Hematopoietic multipotent progenitor cell treated with erythropoietin and hydrocortisone succinate and interleukin-3 and kit ligand, for 17 days (in vitro differentiated cells): ENCODE measurements at regions not wholly inside any gene's neighbourhood (a gene's known extent, or its start where the extent isn't known, plus 50 kb on each side); places are given as distances from the start of the nearest gene placed in this dataset.
"Not testable (repeated sequence)": the region's sequence is repeated elsewhere in the genome, so short reads cannot be mapped to it uniquely, and the experiment has no call there.

Experiments used
- DNase-seq: peaks from one replicate; pipeline ENCODE4 v3.0.0-alpha.2; 2015; ENCODE audit warnings: low spot score

DNA sequence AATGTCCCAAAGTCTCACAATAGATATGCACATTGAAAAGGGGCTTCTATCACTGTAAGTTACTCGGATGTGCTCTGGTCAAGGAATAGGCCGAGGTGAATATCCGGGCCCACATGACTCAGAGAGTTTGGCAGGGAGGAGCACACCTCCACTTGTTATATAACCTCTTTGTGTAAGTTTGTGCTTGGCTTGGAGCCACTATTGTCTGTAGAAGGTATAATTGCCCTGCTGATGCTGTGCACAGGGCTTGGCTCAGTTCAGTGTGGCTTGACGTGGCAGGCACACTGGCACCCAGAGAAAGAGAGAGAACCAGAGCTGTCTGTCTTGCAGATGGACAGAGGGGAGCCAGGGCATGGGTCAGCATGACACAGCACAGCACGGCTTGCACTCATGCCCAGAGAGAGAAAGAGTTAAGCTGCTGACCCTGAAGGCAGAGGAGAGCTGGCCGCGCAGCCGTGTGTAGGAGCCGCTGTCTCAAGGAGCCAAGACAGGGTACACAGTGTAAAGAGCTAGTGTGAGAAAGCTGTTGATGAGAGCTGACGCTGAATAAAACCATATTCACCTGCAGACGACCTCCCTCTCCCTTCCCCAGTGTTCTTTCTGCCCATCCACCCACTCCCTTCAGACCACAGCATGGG lies 482.5 kb downstream of the C6orf118 start:
- no peak for DNase-seq

DNA sequence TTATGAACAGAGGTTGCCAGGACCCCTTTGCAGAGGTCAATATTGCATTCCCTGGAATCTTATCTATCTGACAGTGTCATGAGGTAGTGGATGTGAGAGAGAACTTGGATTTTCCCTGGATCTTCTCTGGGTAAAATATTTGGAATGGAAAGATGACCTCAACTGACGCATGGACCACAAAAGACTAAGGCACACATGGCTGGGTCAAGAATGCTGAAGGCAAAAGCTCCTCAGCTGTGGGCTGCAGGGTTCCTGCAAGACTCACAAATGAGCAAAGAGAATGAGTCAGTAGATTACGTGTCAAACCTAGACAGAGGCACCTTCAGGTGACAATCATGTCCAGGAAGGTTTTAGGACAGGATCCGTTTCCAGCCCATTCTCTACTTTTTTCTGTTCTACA lies 484.0 kb downstream of the C6orf118 start:
- no peak for DNase-seq

DNA sequence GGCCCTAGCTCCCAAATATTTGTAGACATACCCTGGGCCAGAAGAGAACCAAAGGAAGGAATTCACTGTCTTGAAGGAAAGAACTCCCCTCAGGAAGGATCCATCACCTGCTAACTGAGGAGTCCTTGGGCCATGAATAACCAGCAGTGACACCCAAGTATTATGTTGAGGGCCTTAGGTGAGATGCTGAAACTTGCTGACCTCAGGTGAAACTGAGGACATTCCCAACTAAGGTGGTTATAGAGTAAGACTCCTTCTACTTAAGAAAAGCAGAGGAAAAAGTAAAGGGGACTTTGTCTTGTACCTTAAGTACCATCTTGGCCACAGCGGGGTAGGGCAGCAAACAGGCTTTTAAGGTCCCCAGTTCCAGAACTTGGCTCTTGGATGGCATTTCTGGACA lies 491.7 kb downstream of the C6orf118 start:
- no peak for DNase-seq

DNA sequence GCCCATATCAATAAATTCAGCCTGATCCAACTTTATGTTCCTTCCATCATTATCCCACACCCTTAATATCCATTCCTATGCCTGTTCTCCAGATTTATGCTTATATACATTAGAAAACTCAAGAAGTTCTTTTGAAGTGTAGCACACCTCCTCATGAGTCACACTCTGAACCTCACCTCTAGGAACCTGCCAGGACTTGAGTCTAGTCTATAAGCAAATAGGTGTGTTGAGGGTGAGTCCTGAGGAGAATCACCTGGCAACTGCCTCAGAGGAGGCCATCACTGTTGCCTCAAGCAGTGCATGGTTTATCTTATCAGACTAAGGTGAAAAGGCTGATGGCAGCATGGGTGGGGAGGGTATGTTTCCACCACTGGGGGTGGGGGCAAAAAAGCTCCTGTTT lies 496.7 kb downstream of the C6orf118 start:
- no peak for DNase-seq

DNA sequence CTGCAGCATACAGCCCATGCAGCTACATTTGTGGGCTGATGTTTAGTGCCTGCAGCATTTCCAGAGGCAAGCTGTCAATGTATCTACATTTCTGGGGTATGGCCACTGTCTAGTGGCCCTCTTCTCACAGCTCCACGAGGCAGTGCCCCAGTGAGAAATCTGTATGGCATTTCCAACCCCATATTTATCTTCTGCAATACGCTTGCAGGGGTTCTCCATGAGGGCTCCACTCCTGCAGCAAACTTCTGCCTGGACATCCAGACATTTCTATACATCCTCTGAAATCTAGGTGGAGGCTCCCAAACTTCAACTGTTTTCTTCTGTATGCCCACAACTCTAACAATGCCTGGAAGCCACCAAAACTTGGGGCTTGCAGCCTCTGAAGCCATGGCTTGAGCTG lies 502.3 kb downstream of the C6orf118 start:
- DNase-seq, result no peak

DNA sequence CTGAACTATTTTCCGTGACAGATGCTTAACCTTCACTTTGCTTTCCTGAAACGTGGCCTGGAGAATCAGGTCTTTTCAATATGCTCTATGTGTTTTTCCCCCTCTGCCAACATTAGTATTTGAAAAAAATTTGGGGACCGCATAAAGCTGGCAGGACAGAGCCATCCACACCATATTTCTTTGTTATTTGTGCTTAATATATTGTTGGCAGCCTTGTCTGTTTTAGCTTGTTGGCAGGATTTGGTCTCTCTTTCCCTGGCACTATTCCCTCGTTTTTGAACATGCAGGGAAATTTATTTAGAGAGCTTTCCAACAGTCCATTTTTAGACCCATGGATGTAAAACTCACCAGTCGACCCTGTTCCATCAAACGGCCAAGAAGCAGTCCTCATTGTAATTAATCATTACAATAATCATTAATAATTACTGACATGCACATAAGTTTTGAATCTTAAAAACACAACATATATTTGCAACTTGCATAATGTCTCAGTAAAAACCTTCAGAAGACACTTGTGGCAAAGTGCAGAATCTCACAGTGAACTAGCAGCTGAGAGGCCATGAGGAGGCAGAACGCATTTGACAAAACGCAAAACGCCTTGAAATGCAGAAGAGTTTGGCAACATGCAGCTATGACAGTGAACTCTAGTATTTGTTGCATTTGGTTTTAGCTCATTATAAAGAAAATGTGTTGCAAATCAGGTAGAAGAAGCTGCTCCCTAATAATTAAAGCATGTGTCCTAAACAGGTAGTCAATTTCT lies 514.2 kb downstream of the C6orf118 start:
- no peak for DNase-seq

DNA sequence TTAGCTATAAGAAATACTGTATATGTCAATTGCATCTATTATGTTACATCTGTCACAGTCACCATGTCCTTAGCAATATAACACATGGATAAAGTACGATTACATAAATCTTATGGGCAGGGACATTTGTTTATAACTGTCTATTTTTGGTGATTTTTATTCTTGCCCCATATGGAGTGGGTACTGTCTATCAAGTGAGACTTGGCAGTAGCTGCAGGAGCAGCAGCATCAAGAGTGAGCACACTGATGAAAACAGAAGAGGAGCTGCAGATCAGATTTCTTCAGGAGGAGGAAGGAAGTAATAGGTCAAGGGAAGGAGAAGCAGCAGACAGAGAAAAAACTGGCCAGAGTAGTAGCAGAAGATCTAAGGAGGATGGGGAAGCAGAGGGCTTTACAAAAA lies 516.7 kb downstream of the C6orf118 start:
- no peak for DNase-seq

DNA sequence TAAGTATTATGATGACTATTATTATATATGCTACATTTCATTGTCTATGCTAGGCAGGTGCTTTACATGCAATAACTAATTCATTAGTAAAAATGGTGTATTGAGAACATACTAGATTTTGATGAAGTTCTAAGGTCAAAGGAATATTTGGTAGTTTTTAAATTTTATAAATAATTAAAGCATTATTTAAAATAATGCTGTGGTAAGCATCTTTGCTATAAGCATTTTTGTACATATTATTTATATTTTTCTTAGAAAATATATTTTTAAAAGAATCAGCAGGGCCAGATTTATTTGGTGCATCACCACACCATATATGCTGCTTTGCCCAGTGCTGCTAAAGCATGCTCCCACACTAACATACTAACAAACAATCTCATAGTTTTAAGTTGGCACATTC lies 517.9 kb downstream of the C6orf118 start:
- no peak for DNase-seq

DNA sequence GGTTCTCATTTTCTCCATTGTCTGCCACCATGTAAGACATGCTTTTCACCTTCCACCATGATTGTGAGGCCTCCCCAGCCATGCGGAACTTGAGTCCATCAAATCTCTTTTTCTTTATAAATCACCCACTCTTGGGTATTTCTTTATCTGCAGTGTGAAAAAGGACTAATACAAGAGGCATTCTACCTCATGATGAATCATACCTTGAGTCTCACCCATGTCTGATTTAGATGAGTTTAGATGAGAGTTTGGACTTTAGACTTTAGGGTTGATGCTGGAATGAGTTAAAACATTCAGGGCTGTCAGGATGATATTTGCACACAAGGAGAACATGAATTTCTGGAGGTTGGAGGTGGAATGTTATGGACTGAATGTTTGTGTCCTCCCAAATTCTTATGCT lies 545.6 kb downstream of the C6orf118 start:
- no peak for DNase-seq

DNA sequence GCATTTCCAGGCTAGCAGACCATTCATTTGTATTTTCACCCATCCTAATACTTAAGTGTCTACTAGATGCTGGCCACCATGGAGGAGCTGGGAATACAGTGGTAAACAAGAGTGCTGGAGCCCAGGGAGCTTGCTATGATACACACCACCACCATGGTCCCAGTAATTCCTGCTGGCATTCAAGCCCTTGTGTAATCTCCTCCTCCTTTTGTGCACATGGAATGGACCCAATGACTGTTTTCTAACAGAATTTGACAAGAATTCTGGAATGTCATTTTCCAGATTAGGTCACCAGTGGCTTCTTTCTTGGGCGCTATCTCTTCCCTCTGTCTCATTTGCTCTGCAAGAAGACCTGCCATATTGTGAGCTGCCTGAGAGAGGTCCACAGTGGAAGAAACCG lies 552.0 kb downstream of the C6orf118 start:
- DNase-seq, result no peak

DNA sequence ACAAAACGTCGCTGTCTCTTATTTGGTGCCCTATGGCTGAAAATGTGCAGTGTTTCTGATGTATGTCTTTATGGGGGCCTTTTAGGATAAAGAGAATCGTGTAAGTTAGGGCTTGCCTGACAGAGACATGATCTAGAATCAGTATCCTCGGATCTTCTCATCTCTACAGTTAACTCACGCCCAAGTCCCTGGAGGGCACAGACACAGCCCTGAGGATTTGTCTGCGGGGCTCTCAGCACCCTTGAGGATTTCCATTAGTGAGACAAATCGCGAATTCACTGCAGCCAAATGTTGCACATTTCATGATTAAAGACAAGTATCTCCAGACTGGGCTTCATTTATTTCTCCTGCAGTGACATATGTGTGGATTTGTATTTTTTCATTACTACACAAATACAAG lies 552.7 kb downstream of the C6orf118 start:
- no peak for DNase-seq

DNA sequence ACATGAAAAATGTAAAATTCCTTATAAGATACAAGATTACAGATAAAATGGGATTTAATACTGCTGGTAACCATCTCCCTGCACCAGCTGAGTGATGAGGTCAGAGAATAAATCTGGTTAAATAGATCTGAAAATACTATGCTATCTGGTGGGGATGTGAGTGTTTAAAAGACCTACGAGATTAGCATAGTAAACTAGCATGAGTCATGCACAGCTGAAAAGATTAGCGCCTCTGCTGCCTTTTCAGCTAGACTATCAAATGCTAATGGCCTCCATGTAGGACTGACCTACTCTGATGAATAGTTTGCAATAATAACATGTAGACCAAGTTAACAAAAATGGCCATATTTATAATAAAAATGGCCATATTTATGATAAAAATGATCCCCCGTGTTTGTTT lies 553.3 kb downstream of the C6orf118 start:
- DNase-seq, result no peak

DNA sequence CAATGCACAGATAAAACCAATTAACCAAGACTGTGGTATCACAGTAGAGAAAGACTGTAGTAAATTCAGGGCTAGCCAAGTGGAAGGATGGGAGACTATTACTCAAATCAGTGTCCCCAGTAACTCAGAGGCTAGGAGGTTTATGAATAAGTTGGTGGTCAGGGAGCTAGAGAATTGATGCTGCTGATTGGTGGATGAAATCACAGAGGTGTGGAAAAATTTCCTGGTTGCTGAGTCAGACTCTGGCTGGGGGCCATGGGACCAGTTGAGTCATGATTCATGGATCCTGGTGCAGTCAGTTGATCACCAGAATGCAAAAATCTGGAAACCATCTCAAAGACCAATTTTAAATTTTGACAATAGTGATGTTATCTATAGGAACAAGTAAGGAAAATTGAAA lies 555.9 kb downstream of the C6orf118 start:
- no peak for DNase-seq

DNA sequence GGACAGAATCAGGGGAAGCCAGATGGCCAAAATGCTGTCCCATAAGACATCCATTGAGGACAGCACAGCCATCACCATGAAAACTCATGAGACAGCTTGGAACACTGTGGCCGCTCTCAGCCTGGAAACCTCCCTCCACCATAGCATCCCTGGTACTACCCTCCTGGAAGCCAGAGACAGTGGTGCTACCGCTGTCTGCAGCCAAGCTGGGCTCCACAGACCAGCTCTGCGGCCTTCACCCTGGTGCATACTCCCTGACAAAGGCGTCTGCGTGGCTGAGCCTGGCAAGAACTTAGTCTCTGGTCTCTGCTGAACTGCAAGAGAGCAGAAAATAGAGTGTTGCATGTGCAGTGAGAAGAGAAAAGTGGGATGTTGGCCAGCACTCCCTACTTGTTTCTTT lies 558.0 kb downstream of the C6orf118 start:
- no peak for DNase-seq

DNA sequence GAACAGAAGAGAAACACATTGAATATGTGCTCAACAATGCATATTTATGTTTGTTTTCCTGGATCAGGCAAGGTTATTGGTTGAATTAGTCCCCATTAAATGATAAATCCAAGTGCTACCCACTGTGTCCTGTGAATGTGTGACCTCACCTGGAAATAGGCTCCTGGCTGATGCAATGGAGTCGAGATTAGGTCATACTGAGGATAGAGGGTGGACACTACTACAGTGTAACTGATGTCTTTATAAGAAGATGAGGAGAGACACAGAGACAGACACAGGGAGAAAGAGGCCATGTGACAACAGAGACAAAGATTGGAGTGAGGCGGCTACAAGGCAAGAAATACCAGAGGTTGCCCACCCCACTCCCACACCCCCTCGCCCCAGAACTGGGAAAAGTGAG lies 559.3 kb downstream of the C6orf118 start:
- DNase-seq, result no peak

DNA sequence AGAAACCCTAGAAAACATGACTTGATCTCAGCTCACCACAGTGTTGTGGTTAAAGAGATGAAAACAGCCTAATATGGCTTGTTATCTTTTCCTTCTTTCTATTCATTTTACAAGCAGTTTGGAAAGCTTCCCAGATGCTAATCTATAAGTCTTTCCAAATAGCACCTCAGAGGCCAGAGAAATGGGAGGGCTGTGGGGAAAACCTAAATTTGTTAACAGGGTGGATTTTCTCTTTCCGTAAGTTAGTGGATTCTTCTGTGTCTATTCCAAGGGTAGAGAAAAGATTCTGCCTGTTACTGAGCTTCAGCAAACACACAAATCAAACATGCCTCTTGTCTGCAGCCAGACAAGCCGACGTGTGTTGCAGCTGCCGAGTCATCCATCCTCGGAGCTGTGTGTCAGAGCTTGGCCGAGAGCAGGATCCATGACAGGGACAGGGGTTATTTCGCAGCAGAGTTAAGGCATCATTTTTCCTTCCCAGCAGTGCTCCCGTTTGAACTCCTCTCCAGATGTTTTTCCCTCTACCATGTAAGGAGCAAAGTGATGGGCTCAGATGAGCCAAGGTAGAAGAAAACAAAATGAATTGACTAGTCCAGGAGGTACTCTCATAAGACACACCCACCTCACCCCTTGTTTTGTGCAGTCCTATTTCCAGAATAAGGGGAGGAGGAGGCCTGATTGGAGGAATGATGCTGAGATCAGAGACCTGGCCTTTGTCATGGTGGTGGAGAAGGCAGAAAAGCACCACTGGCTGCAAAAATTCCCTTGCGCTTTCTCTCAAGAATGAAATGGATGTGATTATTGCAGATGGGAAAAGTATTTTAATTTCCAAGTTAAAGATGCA lies 560.0 kb downstream of the C6orf118 start:
- no peak for DNase-seq

DNA sequence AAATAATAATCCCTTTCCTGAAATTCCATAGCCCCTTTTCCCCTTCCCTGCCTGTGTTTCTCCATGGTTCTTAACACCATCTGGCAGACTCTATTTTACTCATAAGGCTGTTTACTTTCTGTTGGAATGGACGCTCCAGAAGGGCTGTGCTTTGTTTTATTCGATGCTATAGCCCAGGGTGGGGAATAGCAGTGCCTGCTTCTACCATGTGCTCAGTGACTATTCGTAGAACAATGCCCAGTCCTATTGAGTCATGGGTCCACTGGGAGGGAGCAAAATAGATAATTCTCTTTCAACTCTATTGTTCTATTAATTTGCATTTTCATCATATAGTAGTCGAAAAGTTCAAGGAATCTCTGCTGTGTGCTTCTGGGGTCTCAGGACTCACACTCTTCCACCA lies 565.1 kb downstream of the C6orf118 start:
- DNase-seq, result no peak

DNA sequence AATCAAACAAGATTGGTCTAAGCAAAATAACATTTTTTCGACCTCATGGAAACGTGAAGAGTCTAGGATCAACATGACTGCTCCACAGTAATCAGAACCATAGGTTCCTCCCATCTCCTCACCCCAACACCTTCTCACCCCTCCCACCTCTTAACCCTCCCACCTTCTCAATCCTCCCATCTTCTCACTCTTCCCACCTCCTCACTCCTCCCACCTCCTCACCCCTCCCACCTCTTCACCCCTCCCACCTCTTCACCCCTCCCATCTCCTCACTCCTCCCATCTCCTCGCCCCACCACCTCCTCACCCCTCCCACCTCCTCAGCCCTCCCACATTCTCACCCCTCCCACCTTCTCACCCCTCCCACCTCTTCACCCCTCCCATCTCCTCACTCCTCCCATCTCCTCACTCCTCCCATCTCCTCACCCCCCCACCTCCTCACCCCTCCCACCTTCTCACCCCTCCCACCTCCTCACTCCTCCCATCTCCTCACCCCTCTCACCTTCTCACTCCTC lies 567.4 kb downstream of the C6orf118 start:
- no peak for DNase-seq

DNA sequence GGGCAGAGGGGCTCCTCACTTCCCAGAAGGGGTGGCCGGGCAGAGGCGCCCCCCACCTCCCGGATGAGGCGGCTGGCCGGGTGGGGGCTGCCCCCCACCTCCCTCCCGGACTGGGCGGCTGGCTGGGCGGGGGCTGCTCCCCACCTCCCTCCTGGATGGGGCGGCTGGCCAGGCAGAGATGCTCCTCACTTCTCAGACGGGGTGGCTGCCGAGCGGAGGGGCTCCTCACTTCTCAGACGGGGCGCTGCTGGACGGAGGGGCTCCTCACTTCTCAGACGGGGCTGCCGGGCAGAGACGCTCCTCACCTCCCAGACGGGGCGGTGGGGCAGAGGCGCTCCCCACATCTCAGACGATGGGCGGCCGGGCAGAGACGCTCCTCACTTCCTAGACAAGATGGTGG lies 573.3 kb downstream of the C6orf118 start:
- DNase-seq, result not testable (repeated sequence)

DNA sequence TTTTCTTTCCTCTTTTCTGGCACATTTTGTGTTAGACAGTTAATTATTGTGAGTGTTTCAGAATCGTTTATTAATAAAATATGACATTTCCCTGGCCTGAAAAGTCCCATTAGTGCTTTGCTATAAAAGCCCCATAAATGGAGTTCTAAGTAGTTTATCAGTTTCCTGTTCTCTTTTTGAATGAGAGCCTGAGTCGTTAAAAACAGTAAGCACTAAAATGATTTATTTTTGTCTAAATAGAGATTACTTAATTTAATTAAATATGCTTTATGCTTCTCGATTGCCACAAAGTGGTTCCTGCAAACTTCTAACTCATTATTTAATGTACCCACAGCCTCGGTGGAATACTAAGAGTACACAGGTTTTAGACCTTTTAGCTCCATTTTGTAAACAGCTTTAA lies 577.9 kb downstream of the C6orf118 start:
- DNase-seq, result no peak

DNA sequence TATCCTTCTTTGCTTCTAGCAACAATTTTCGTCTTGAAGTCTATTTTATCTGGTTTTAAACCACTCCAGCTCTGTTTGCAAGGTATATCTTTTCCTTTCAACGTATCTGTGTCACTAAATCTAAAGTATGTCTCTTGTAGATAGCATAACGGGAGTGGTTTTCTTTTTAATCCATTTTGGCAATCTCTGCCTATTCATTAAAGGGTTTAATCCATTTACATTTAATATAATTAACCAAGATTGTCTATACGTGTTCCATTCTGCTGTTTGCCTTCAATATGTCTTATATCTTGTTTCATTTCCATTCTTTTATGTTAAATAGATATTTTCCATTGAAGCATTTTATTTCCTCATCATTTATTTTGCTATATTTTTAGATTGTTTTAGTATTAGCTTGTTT lies 587.9 kb downstream of the C6orf118 start:
- DNase-seq, result no peak

DNA sequence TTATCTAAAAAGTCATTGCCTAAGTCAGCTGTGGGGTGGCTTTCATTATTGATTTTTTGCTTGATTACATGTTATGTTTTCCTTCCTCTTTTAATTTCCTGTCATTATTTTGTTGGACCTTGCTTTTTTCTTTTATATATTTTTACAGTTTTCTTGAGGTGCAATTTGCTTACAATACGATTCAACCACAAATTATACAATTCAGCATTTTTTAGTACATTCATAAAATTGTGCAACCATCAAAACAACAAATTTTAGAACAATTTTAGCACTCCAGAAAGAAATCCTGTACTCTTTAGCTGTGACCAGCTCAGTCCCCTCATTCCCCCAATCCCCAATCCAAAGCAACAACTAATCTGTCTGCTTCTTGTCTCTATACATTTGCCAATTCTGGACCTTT lies 608.9 kb downstream of the C6orf118 start:
- no peak for DNase-seq

DNA sequence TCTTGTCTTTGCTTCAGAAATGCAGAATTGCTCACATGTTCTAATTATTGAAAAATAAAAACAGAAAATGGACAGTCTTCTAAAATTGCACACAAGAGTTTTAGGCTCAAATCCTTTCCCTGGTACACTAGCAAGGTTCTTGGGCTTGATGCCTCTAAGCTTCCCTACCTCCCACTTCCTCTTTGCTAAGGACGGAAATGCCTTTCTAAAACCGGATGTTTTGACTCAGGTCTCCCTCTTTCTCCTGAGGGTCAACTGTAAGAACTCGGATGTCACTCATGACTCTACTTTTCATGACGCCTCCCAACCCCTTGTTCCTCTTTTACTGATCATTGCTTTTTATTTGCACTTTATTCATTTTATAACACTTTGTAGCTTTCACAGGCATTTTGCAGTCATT lies 613.5 kb downstream of the C6orf118 start:
- DNase-seq, result no peak
